ENCODE measurements at regions not wholly inside any gene's neighbourhood (a gene's known extent, or its start where the extent isn't known, plus 50 kb on each side); places are given as distances from the start of the nearest gene placed in this dataset.

DNA sequence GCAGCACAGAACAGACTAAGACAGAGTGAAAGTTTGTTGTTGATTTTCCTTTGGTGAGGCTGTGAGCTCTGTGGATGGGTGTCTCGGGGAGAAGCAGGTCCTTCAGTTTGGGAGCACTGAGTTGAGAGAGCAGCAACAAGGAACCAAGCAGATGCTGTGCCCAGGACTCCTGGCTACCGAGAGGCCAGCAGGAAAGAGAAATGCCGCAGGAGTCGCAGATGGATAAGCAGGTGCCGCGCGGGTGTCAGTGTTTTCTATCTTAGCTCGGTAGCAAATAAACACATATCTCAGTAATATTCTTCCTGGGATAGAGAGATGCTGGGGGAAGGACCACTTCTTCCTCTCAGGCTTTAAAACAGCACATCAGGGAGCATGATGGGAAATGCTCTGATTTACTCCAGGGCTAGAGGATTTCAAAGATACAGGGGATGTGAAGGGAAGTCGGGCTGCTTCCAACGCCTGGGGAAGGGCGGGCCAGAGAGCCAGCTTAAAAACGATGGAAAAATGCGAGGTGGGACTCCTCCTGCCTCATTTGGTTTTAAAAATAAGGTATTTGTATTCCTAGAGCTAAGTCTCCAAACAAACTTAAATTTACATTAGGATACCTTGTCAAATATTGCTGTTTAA lies 470.7 kb upstream of the B3GAT1 start:
- no peak overlapping the region for H3K27ac ChIP-seq (ENCODE audit: low read length)
- no peaks in the 10 kb centered on the region for H3K36me3 ChIP-seq (replicated peaks; ENCODE audit: low read depth, low read length)
- H3K27me3 ChIP-seq (ENCODE audit: low read depth, low read length): no peaks in the 10 kb centered on the region

GRCh38 chr11:134882141-134882540 lies 470.1 kb upstream of the B3GAT1 start:
- H3K4me1 ChIP-seq (ENCODE audit: low read length): no peaks in the 10 kb centered on the region
- no peak overlapping the region for H3K4me2 ChIP-seq (ENCODE audit: low read length)
- no peaks in the 10 kb centered on the region for H3K9me3 ChIP-seq (ENCODE audit: insufficient read depth, low read length)
- no peaks in the 10 kb centered on the region for H3K36me3 ChIP-seq (replicated peaks; ENCODE audit: low read depth, low read length)
- TF ChIP-seq CTCF (IDR thresholded peaks at IDR 0.05; ENCODE audit: low read depth, low read length): no peak
- TF ChIP-seq EZH2phosphoT487 (IDR thresholded peaks at IDR 0.05; ENCODE audit: low read depth): no peak
- H3K79me2 ChIP-seq (ENCODE audit: low read length): no peaks in the 10 kb centered on the region
- H2AFZ ChIP-seq (ENCODE audit: low read depth, low read length): no peak overlapping the region
- no peak overlapping the region for H3K27ac ChIP-seq (ENCODE audit: low read length)
- H3K27me3 ChIP-seq (ENCODE audit: low read depth, low read length): no peaks in the 10 kb centered on the region
- H4K20me1 ChIP-seq (ENCODE audit: insufficient read depth, low read length): no peaks in the 10 kb centered on the region
- H3K9ac ChIP-seq (ENCODE audit: low read length): no peak overlapping the region
- H3K4me3 ChIP-seq (ENCODE audit: low read length): no peak overlapping the region

More for the DNA sequence above, 470.7 kb upstream of the B3GAT1 start:
- Histone ChIP-seq H3K9me3 (ENCODE audit: insufficient read depth, low read length) (no peaks in the 10 kb centered on the region), H3K79me2 (ENCODE audit: low read length) (no peaks in the 10 kb centered on the region), H4K20me1 (ENCODE audit: insufficient read depth, low read length) (no peaks in the 10 kb centered on the region), H3K4me3 (ENCODE audit: low read length) (no peak overlapping the region), H2AFZ (ENCODE audit: low read depth, low read length) (no peak overlapping the region), H3K4me1 (ENCODE audit: low read length) (no peaks in the 10 kb centered on the region), H3K4me2 (ENCODE audit: low read length) (no peak overlapping the region), H3K9ac (ENCODE audit: low read length) (no peak overlapping the region)
- TF ChIP-seq CTCF (IDR thresholded peaks at IDR 0.05; ENCODE audit: low read depth, low read length) (no peak), EZH2phosphoT487 (IDR thresholded peaks at IDR 0.05; ENCODE audit: low read depth) (no peak)

DNA sequence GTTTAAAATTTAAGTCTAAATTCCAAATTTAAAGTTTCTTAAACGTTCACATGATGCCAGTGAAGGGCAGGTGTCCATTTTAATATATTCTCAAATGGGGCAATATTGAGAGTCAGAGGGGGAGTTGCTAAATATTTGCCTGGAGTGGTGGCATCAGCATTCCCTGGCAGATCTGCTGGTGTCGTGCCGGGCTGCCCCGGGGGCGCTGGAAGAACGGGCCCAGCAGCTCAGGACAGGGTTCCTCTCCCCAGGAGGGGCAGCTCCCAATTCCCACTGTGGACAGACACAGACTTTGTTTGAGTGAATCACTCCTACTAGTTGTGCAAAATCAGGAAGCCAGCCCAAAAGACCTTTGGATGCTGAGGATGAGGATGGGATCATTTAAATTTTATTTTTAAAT lies 468.7 kb upstream of the B3GAT1 start:
- Histone ChIP-seq H3K4me3 (ENCODE audit: low read length) (no peak overlapping the region), H3K36me3 (replicated peaks; ENCODE audit: low read depth, low read length) (no peaks in the 10 kb centered on the region), H4K20me1 (ENCODE audit: insufficient read depth, low read length) (no peaks in the 10 kb centered on the region), H2AFZ (ENCODE audit: low read depth, low read length) (no peak overlapping the region), H3K4me1 (ENCODE audit: low read length) (no peaks in the 10 kb centered on the region), H3K4me2 (ENCODE audit: low read length) (no peak overlapping the region), H3K27ac (ENCODE audit: low read length) (no peak overlapping the region), H3K27me3 (ENCODE audit: low read depth, low read length) (peaks cover 3% of the 10 kb centered on the region; the same call in 1 of the 2 replicates), H3K9ac (ENCODE audit: low read length) (no peak overlapping the region), H3K9me3 (ENCODE audit: insufficient read depth, low read length) (no peaks in the 10 kb centered on the region), H3K79me2 (ENCODE audit: low read length) (no peaks in the 10 kb centered on the region)
- TF ChIP-seq EZH2phosphoT487 (IDR thresholded peaks at IDR 0.05; ENCODE audit: low read depth) (no peak), CTCF (IDR thresholded peaks at IDR 0.05; ENCODE audit: low read depth, low read length) (no peak)

GRCh38 chr11:134879931-134880330 lies 467.9 kb upstream of the B3GAT1 start:
- Histone ChIP-seq H4K20me1 (ENCODE audit: insufficient read depth, low read length) (no peaks in the 10 kb centered on the region), H2AFZ (ENCODE audit: low read depth, low read length) (no peak overlapping the region), H3K9me3 (ENCODE audit: insufficient read depth, low read length) (no peaks in the 10 kb centered on the region), H3K27me3 (ENCODE audit: low read depth, low read length) (peaks cover 3% of the 10 kb centered on the region; the same call in 1 of the 2 replicates), H3K4me2 (ENCODE audit: low read length) (no peak overlapping the region), H3K4me3 (ENCODE audit: low read length) (no peak overlapping the region), H3K9ac (ENCODE audit: low read length) (no peak overlapping the region), H3K79me2 (ENCODE audit: low read length) (no peaks in the 10 kb centered on the region), H3K27ac (ENCODE audit: low read length) (no peak overlapping the region), H3K36me3 (replicated peaks; ENCODE audit: low read depth, low read length) (no peaks in the 10 kb centered on the region), H3K4me1 (ENCODE audit: low read length) (no peaks in the 10 kb centered on the region)
- TF ChIP-seq CTCF (IDR thresholded peaks at IDR 0.05; ENCODE audit: low read depth, low read length) (no peak), EZH2phosphoT487 (IDR thresholded peaks at IDR 0.05; ENCODE audit: low read depth) (no peak)
